ENCODE measurements at regions not wholly inside any gene's neighbourhood (a gene's known extent, or its start where the extent isn't known, plus 50 kb on each side); places are given as distances from the start of the nearest gene placed in this dataset.

DNA sequence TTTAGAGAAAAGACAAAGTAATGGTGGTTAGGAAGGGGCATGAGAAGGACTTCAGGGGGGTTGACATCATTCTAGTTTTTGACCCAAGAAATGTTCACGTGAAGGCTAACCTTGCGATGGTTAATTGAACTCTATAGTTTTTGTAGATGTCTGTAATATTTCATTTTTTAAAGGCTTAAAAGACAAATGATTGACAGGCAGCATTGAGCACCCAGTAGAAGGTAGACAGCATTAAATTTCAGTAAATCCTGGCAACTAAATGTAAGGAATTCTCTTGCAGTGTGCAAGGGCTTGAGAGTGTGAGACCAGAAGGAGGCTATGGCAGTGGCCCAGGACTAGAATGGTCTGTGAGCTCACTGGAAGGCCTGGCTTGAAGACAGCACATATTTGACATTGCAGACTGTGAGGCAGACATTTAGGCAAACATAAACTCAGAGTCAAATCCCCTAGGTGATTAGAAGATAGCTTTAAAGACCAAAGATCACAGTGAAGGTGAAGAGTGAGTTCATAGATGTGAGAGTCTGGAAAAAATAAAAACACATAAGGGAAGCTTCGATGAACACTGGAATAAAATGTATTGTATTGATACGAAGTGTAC, 100.1 kb upstream of the MAP4K4 start:
- BruUV-seq (replicated peaks): no TSS peak
- TF ChIP-seq POLR2AphosphoS5 (IDR thresholded peaks at IDR 0.05; ENCODE audit: low read depth, low read length) (no peak), SIN3A (IDR thresholded peaks at IDR 0.05; ENCODE audit: borderline replicate concordance, insufficient read depth, low read depth, low read length) (no peak), TCF7L2 (IDR thresholded peaks at IDR 0.05; ENCODE audit: low read depth, low read length) (no peak)
- TF ChIP-seq, protein P1, sequence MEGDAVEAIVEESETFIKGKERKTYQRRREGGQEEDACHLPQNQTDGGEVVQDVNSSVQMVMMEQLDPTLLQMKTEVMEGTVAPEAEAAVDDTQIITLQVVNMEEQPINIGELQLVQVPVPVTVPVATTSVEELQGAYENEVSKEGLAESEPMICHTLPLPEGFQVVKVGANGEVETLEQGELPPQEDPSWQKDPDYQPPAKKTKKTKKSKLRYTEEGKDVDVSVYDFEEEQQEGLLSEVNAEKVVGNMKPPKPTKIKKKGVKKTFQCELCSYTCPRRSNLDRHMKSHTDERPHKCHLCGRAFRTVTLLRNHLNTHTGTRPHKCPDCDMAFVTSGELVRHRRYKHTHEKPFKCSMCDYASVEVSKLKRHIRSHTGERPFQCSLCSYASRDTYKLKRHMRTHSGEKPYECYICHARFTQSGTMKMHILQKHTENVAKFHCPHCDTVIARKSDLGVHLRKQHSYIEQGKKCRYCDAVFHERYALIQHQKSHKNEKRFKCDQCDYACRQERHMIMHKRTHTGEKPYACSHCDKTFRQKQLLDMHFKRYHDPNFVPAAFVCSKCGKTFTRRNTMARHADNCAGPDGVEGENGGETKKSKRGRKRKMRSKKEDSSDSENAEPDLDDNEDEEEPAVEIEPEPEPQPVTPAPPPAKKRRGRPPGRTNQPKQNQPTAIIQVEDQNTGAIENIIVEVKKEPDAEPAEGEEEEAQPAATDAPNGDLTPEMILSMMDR (IDR thresholded peaks at IDR 0.05): no peak
- TF ChIP-seq, protein P2, sequence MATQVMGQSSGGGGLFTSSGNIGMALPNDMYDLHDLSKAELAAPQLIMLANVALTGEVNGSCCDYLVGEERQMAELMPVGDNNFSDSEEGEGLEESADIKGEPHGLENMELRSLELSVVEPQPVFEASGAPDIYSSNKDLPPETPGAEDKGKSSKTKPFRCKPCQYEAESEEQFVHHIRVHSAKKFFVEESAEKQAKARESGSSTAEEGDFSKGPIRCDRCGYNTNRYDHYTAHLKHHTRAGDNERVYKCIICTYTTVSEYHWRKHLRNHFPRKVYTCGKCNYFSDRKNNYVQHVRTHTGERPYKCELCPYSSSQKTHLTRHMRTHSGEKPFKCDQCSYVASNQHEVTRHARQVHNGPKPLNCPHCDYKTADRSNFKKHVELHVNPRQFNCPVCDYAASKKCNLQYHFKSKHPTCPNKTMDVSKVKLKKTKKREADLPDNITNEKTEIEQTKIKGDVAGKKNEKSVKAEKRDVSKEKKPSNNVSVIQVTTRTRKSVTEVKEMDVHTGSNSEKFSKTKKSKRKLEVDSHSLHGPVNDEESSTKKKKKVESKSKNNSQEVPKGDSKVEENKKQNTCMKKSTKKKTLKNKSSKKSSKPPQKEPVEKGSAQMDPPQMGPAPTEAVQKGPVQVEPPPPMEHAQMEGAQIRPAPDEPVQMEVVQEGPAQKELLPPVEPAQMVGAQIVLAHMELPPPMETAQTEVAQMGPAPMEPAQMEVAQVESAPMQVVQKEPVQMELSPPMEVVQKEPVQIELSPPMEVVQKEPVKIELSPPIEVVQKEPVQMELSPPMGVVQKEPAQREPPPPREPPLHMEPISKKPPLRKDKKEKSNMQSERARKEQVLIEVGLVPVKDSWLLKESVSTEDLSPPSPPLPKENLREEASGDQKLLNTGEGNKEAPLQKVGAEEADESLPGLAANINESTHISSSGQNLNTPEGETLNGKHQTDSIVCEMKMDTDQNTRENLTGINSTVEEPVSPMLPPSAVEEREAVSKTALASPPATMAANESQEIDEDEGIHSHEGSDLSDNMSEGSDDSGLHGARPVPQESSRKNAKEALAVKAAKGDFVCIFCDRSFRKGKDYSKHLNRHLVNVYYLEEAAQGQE (IDR thresholded peaks at IDR 0.05; ENCODE audit: insufficient read depth in 1 of 2, low read depth in 2 of 2, low read length in 1 of 2): no peak
- H3K4me3 ChIP-seq (ENCODE audit: low read depth in 2 of 2, low read length in 2 of 2): no peak overlapping the region
- intact Hi-C loops (cut with micrococcal nuclease; ENCODE audit: unreplicated experiment): no loop called here
- ATAC-seq (no peak), DNase-seq (ENCODE audit: low read depth, low spot score) (no peak)
- H3K27me3 ChIP-seq (ENCODE audit: control insufficient read depth, insufficient read depth, low read length): no peaks in the 10 kb centered on the region; the same call in 1 of the 2 replicates
- in situ Hi-C loops (cut with HindIII; ENCODE audit: low pct_unique_long_range_greater_than_20kb, low sequenced_read_pairs): no loop called here
- ChIA-PET CTCF (no interaction called here), POLR2A (no interaction called here)
- no peaks in the 10 kb centered on the region for H3K4me1 ChIP-seq (ENCODE audit: control insufficient read depth, insufficient read depth, low read length)
- H3K36me3 ChIP-seq (ENCODE audit: control insufficient read depth, insufficient read depth, low read length): no peaks in the 10 kb centered on the region
- no peaks in the 10 kb centered on the region for H3K9me3 ChIP-seq (ENCODE audit: control insufficient read depth, insufficient read depth, low read depth, low read length)
- no peak overlapping the region for H3K27ac ChIP-seq (ENCODE audit: low read length)

DNA sequence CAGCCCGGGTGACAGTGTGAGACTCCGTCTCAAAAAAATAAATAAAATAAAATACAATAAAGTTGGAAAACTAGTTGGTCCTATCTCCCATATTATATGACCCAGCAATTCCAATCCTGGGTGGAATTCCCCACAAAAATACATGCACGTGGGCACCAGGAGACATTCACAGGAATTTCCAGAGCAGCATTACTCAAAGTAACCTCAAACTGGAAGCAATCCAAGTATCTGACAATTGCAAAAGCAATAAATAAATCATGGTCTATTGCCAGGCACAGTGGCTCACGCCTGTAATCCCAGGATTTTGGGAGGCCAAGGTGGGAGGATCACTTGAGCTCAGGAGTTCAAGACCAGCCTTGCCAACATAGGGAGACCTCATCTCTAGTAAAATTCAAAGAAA, 101.2 kb upstream of the MAP4K4 start:
- H3K4me1 ChIP-seq (ENCODE audit: control insufficient read depth, insufficient read depth, low read length): no peaks in the 10 kb centered on the region
- no peaks in the 10 kb centered on the region for H3K9me3 ChIP-seq (ENCODE audit: control insufficient read depth, insufficient read depth, low read depth, low read length)
- DNase-seq (ENCODE audit: low read depth, low spot score) (no peak), ATAC-seq (no peak)
- H3K36me3 ChIP-seq (ENCODE audit: control insufficient read depth, insufficient read depth, low read length): no peaks in the 10 kb centered on the region
- no peaks in the 10 kb centered on the region; the same call in 1 of the 2 replicates for H3K27me3 ChIP-seq (ENCODE audit: control insufficient read depth, insufficient read depth, low read length)
- in situ Hi-C loops (cut with HindIII; ENCODE audit: low pct_unique_long_range_greater_than_20kb, low sequenced_read_pairs) (no loop called here), intact Hi-C loops (cut with micrococcal nuclease; ENCODE audit: unreplicated experiment) (no loop called here)
- no TSS peak for BruUV-seq (replicated peaks)
- ChIA-PET CTCF (no interaction called here), POLR2A (no interaction called here)
- TF ChIP-seq, protein P2 (IDR thresholded peaks at IDR 0.05; ENCODE audit: insufficient read depth in 1 of 2, low read depth in 2 of 2, low read length in 1 of 2): no peak
- TF ChIP-seq TCF7L2 (IDR thresholded peaks at IDR 0.05; ENCODE audit: low read depth, low read length): no peak
- H3K4me3 ChIP-seq (ENCODE audit: low read depth in 2 of 2, low read length in 2 of 2): no peak overlapping the region
- H3K27ac ChIP-seq (ENCODE audit: low read length): no peak overlapping the region
